Epidermal melanocyte (primary cell): ENCODE measurements at regions not wholly inside any gene's neighbourhood (a gene's known extent, or its start where the extent isn't known, plus 50 kb on each side); places are given as distances from the start of the nearest gene placed in this dataset.
"Not testable (repeated sequence)": the region's sequence is repeated elsewhere in the genome, so short reads cannot be mapped to it uniquely, and the experiment has no call there.

Experiments used
- DNase-seq: peaks from one replicate; pipeline ENCODE4 v3.0.0; 2011; ENCODE audit warnings: low spot score; ENCODE audit not compliant: insufficient read length

GRCh38 chr10:35942057-35942456 lies 300.0 kb upstream of the FZD8 start:
- DNase-seq, result no peak

- no peak for DNase-seq
Measured at GRCh38 chr10:35940141-35941041, 298.3 kb upstream of the FZD8 start.

- DNase-seq, result no peak
Measured at GRCh38 chr10:35938160-35938559, 296.1 kb upstream of the FZD8 start.

GRCh38 chr10:35937546-35937945 lies 295.4 kb upstream of the FZD8 start:
- DNase-seq, result no peak

- DNase-seq, result no peak
Measured at GRCh38 chr10:35934642-35934995, 292.5 kb upstream of the FZD8 start.

GRCh38 chr10:35933940-35934641 lies 292.0 kb upstream of the FZD8 start:
- DNase-seq, result no peak

GRCh38 chr10:35933491-35933890 lies 291.4 kb upstream of the FZD8 start:
- no peak for DNase-seq

GRCh38 chr10:35929962-35930361 lies 287.9 kb upstream of the FZD8 start:
- not testable (repeated sequence) for DNase-seq

- DNase-seq, result no peak
Measured at GRCh38 chr10:35928748-35929147, 286.7 kb upstream of the FZD8 start.

- no peak for DNase-seq
Measured at GRCh38 chr10:35927990-35928488, 285.9 kb upstream of the FZD8 start.

- DNase-seq, result no peak
Measured at GRCh38 chr10:35927341-35927740, 285.2 kb upstream of the FZD8 start.

GRCh38 chr10:35926846-35927245 lies 284.8 kb upstream of the FZD8 start:
- no peak for DNase-seq

GRCh38 chr10:35925493-35925892 lies 283.4 kb upstream of the FZD8 start:
- DNase-seq, result no peak

GRCh38 chr10:35924759-35925158 lies 282.7 kb upstream of the FZD8 start:
- DNase-seq, result no peak

- no peak for DNase-seq
Measured at GRCh38 chr10:35922876-35923600, 280.9 kb upstream of the FZD8 start.

- no peak for DNase-seq
Measured at GRCh38 chr10:35921866-35922350, 279.8 kb upstream of the FZD8 start.

- no peak for DNase-seq
Measured at GRCh38 chr10:35916791-35917190, 274.7 kb upstream of the FZD8 start.

GRCh38 chr10:35913628-35914027 lies 271.5 kb upstream of the FZD8 start:
- DNase-seq, result no peak

- peak; percentile 43 for DNase-seq
Measured at GRCh38 chr10:35912615-35913569, 270.8 kb upstream of the FZD8 start.

GRCh38 chr10:35911954-35912353 lies 269.9 kb upstream of the FZD8 start:
- no peak for DNase-seq

GRCh38 chr10:35911233-35911632 lies 269.1 kb upstream of the FZD8 start:
- DNase-seq, result no peak
